Neural cell (in vitro differentiated cells): ENCODE measurements at regions not wholly inside any gene's neighbourhood (a gene's known extent, or its start where the extent isn't known, plus 50 kb on each side); places are given as distances from the start of the nearest gene placed in this dataset.
A peak's percentile ranks its signal among the peaks of the same experiment; 100 is the strongest.

Experiments
- H2AFZ ChIP-seq: fragments of 200-600, 300-800 bp; sonication (generic), shearing (Covaris generic); 2 replicates; pipeline ENCODE4 v1.6.0; 2014; ENCODE audit warnings: low read depth, mild to moderate bottlenecking, antibody characterized with exemption, low read length, moderate library complexity
- H3F3A ChIP-seq: fragments of 200-600 bp; shearing (Covaris generic); 2 replicates; pipeline ENCODE4 v1.6.1; 2016; ENCODE audit warnings: mild to moderate bottlenecking, moderate library complexity, mixed read lengths, antibody characterized with exemption, low read length; ENCODE audit not compliant: insufficient read depth, poor library complexity, severe bottlenecking
- H3K27ac ChIP-seq: fragments of 200-600, 300-800 bp; sonication (generic), shearing (Covaris generic); 2 replicates; pipeline ENCODE4 v1.5.1; 2014; ENCODE audit warnings: mild to moderate bottlenecking, low read length, moderate library complexity
- H3K27me3 ChIP-seq: fragments of 300-800, 200-600 bp; sonication (generic), shearing (Covaris generic); 2 replicates; pipeline ENCODE4 v1.6.0; 2014; ENCODE audit warnings: mild to moderate bottlenecking, low read depth, low read length, moderate library complexity; ENCODE audit not compliant: insufficient read depth
- H3K36me3 ChIP-seq: fragments of 300-800, 200-600 bp; sonication (generic), shearing (Covaris generic); 2 replicates; pipeline ENCODE4 v1.5.1; 2014; ENCODE audit warnings: mild to moderate bottlenecking, antibody characterized with exemption, low read length, moderate library complexity; ENCODE audit not compliant: insufficient read depth
- H3K4me2 ChIP-seq: fragments of 300-800, 200-600 bp; sonication (generic), shearing (Covaris generic); 2 replicates; pipeline ENCODE4 v1.6.0; 2014; ENCODE audit warnings: mild to moderate bottlenecking, low read length
- H3K4me3 ChIP-seq: fragments of 300-800, 200-600 bp; sonication (generic), shearing (Covaris generic); 2 replicates; pipeline ENCODE4 v1.5.1; 2014; ENCODE audit warnings: mild to moderate bottlenecking, low read length, moderate library complexity
- H3K79me2 ChIP-seq: fragments of 200-600 bp; shearing (Covaris generic); replicated peaks from 2 replicates; pipeline ENCODE4 v1.6.0; 2014; ENCODE audit warnings: mild to moderate bottlenecking, low read length, moderate library complexity; ENCODE audit not compliant: insufficient read depth
- H3K9ac ChIP-seq: fragments of 300-800, 200-600 bp; sonication (generic), shearing (Covaris generic); 2 replicates; pipeline ENCODE4 v1.6.1; 2016; ENCODE audit warnings: mild to moderate bottlenecking, low read length, mixed read lengths
- H3K9me2 ChIP-seq: fragments of 200-600 bp; shearing (Covaris generic); 2 replicates; pipeline ENCODE4 v1.6.1; 2016; ENCODE audit warnings: mild to moderate bottlenecking, low read length, mixed read lengths; ENCODE audit not compliant: insufficient read depth
- H3K9me3 ChIP-seq: fragments of 200-600, 300-800 bp; sonication (generic), shearing (Covaris generic); 2 replicates; pipeline ENCODE4 v1.6.1; 2016; ENCODE audit warnings: mild to moderate bottlenecking, mixed run types, low read length, moderate library complexity, mixed read lengths
- H4K20me1 ChIP-seq: fragments of 200-600 bp; shearing (Covaris generic); 2 replicates; pipeline ENCODE4 v1.6.1; 2016; ENCODE audit warnings: mild to moderate bottlenecking, mixed run types; ENCODE audit not compliant: insufficient read depth
- CTCF ChIP-seq: fragments of 450-650 bp; IDR thresholded peaks from 2 replicates; pipeline ENCODE4 v1.5.1; 2014; ENCODE audit warnings: antibody characterized with exemption, mild to moderate bottlenecking, moderate library complexity; ENCODE audit not compliant: poor library complexity, severe bottlenecking
- EP300 ChIP-seq: fragments of 450-650 bp; conservative IDR thresholded peaks from 2 replicates; pipeline ENCODE4 v1.6.1; 2014; ENCODE audit warnings: antibody characterized with exemption, mild to moderate bottlenecking, moderate library complexity; ENCODE audit not compliant: poor library complexity, severe bottlenecking
- EZH2 ChIP-seq: fragments of 200-600, 300-800 bp; shearing (Covaris generic), sonication (generic); IDR thresholded peaks from 2 replicates; pipeline ENCODE4 v1.6.1; 2014; ENCODE audit warnings: antibody characterized with exemption, low read length, borderline replicate concordance, mild to moderate bottlenecking; ENCODE audit not compliant: insufficient read depth, poor library complexity, severe bottlenecking
- MXI1 ChIP-seq: fragments of 450-650 bp; conservative IDR thresholded peaks from 2 replicates; pipeline ENCODE4 v1.6.1; 2014; ENCODE audit warnings: antibody characterized with exemption, mild to moderate bottlenecking; ENCODE audit not compliant: poor library complexity, severe bottlenecking
- POLR2AphosphoS5 ChIP-seq: IDR thresholded peaks from 2 replicates; pipeline ENCODE4 v1.6.1; 2012
- RAD21 ChIP-seq: fragments of 450-650 bp; conservative IDR thresholded peaks from 2 replicates; pipeline ENCODE4 v1.6.1; 2014; ENCODE audit warnings: antibody characterized with exemption, mild to moderate bottlenecking, moderate library complexity
- REST ChIP-seq: IDR thresholded peaks from 2 replicates; pipeline ENCODE4 v1.6.1; 2012; ENCODE audit warnings: borderline replicate concordance
- SMC3 ChIP-seq: fragments of 450-650 bp; conservative IDR thresholded peaks from 2 replicates; pipeline ENCODE4 v1.6.1; 2014; ENCODE audit warnings: antibody characterized with exemption, mild to moderate bottlenecking, moderate library complexity; ENCODE audit not compliant: poor library complexity
- TAF1 ChIP-seq: IDR thresholded peaks from 2 replicates; pipeline ENCODE4 v1.6.1; 2012; ENCODE audit warnings: low read depth

GRCh38 chr19:32171719-32172151, 173.7 kb upstream of the ZNF507 start:
- Histone ChIP-seq H3F3A (no peaks in the 10 kb centered on the region), H3K79me2 (no peaks in the 10 kb centered on the region), H3K4me3 (no peak overlapping the region), H3K9ac (no peak overlapping the region), H3K36me3 (no peaks in the 10 kb centered on the region), H3K27ac (no peak overlapping the region), H2AFZ (no peak overlapping the region), H3K9me3 (no peaks in the 10 kb centered on the region), H3K4me2 (peak overlapping the region; percentile 17), H3K9me2 (no peaks in the 10 kb centered on the region), H4K20me1 (no peaks in the 10 kb centered on the region), H3K27me3 (no peaks in the 10 kb centered on the region)
- no peak for TF ChIP-seq MXI1
- TF ChIP-seq REST = peak; percentile 50

DNA sequence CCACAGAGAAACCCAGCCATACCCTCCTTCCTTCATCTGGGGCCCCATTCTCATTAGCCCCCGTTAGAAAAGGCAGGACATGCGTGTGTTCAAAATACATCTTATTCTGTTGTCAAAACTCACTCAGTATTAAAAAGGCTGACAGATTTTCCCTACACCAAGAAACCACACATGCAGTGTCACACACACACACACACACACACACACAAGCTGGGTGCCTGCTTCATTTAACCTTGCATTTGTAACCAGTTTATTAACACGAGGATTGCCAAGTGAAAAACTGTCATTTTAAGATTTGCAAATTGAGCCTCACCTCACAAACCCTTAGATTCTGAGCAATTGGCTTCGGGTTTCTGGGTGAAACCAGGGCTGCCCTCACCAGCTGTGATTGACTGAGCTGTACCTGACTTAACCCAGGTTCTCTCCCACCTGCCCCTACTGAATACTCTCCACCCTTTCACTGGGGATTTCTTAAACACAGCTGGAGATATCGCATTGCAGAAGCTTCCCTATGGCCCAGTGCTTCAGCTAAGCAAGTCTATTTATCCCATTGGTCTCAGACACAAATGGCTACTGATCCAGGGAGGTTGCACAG, 172.7 kb upstream of the ZNF507 start:
- H3K9me3 ChIP-seq = no peaks in the 10 kb centered on the region
- no peaks in the 10 kb centered on the region for H3K9me2 ChIP-seq
- no peak overlapping the region for H2AFZ ChIP-seq
- H3K9ac ChIP-seq = no peak overlapping the region
- H3F3A ChIP-seq = no peaks in the 10 kb centered on the region
- no peaks in the 10 kb centered on the region for H3K79me2 ChIP-seq
- H3K36me3 ChIP-seq = no peaks in the 10 kb centered on the region
- H3K27ac ChIP-seq = no peak overlapping the region
- H3K4me2 ChIP-seq = no peak overlapping the region
- no peaks in the 10 kb centered on the region for H3K27me3 ChIP-seq
- H4K20me1 ChIP-seq = no peaks in the 10 kb centered on the region
- TF ChIP-seq EZH2 (no peak), SMC3 (no peak), REST (no peak), CTCF (no peak), TAF1 (no peak), RAD21 (no peak), MXI1 (no peak), POLR2AphosphoS5 (no peak), EP300 (no peak)
- H3K4me3 ChIP-seq = no peak overlapping the region
